Upper lobe of left lung (tissue), 6 donors: ENCODE measurements at regions not wholly inside any gene's neighbourhood (a gene's known extent, or its start where the extent isn't known, plus 50 kb on each side); places are given as distances from the start of the nearest gene placed in this dataset.

Source experiments
- ATAC-seq, 2 donors: fragments of 200-7000 bp; cut with Tn5 transposase; one replicate each; pipeline ENCODE4 v1.9.1; 2022; ENCODE audit warnings: mild to moderate bottlenecking in 2 of 2, moderate library complexity in 2 of 2; ENCODE audit not compliant: low FRiP score in 2 of 2
- DNase-seq, 2 donors: peaks; one replicate each; pipeline ENCODE4 v3.0.0-alpha.2; 2019 to 2020
- H3K27ac ChIP-seq, 4 donors: fragments of 200-600 bp; sonication (generic); one replicate each; pipeline ENCODE4 v1.5.1; 2016 to 2019
- H3K27me3 ChIP-seq, 4 donors: fragments of 200-600 bp; sonication (generic); one replicate each; pipeline ENCODE4 v1.5.1; 2017 to 2019
- H3K36me3 ChIP-seq, 4 donors: fragments of 200-600 bp; sonication (generic); one replicate each; pipeline ENCODE4 v1.5.1; 2016 to 2019
- H3K4me1 ChIP-seq, 4 donors: fragments of 200-600 bp; sonication (generic); one replicate each; pipeline ENCODE4 v1.5.1; 2018 to 2019
- H3K4me3 ChIP-seq, 4 donors: fragments of 200-600 bp; sonication (generic); one replicate each; pipeline ENCODE4 v1.5.1; 2017 to 2019; ENCODE audit warnings: mild to moderate bottlenecking in 2 of 4, moderate library complexity in 1 of 4
- H3K9me3 ChIP-seq, 4 donors: fragments of 200-600 bp; sonication (generic); one replicate each; pipeline ENCODE4 v1.5.1; 2018 to 2019
- EP300 ChIP-seq, 4 donors: sonication (generic); formaldehyde crosslinking; IDR thresholded peaks; one replicate each; pipeline ENCODE4 v1.5.1; 2017; ENCODE audit warnings: antibody characterized with exemption in 4 of 4, control low read depth in 2 of 4
- POLR2A ChIP-seq, 4 donors: fragments of 450-650 bp; IDR thresholded peaks; one replicate each; pipeline ENCODE4 v1.5.1; 2016 to 2017; ENCODE audit warnings: antibody characterized with exemption in 4 of 4, mild to moderate bottlenecking in 2 of 4
- POLR2AphosphoS5 ChIP-seq, 2 donors: sonication (generic); formaldehyde crosslinking; IDR thresholded peaks; one replicate each; pipeline ENCODE4 v1.5.1; 2017; ENCODE audit warnings: antibody characterized with exemption in 2 of 2
- WGBS, 2 donors: methylation state at CpG; one replicate each; pipeline ENCODE4 v1.1.5; 2017 to 2018; 5-methylcytosine and 5-hydroxymethylcytosine counted together
- TF ChIP-seq, protein P1 (sequence below), 6 experiments: fragments of 450-650 bp in 4 of 6; fragments of 200-600 bp in 2 of 6; sonication (generic) in 2 of 6; IDR thresholded peaks; one replicate each; pipeline ENCODE4 v1.5.1; 2016 to 2019; ENCODE audit warnings: antibody characterized with exemption in 6 of 6
- donor health status: DM: no; HTN: no; CAD: no; lungs with moderate emphysema.
- donor health status: DM: no; HTN: yes; CAD: no; lungs with severe emphysema.

DNA sequence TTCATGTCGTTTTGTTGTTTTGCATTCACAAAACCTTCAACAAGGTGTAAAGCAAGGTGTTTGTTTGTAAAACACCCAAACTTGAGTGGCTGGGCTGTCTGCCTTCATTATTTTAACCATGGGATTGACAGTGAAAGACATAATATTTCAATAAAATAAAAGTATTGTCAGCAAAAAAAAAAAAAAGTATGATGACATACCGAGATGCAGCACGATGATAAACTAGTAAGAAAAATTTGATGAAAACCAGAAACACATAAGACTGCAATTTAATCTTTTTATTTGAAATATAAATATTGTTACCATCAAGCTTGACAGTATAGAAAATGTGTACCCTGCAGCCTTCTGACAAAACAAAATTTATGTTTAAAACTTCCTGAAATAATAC lies 419.3 kb upstream of the DYNLRB2 start:
- H3K36me3 ChIP-seq: no peaks in the 10 kb centered on the region
- no peak overlapping the region for H3K27ac ChIP-seq
- WGBS, 2 donors: 59 to 71% methylated on average over 3 of the region's 3 CpGs
- H3K9me3 ChIP-seq: no peaks in the 10 kb centered on the region
- no peaks in the 10 kb centered on the region for H3K27me3 ChIP-seq
- ATAC-seq (no peak), DNase-seq (no peak)
- H3K4me1 ChIP-seq: no peaks in the 10 kb centered on the region
- no peak overlapping the region for H3K4me3 ChIP-seq
- TF ChIP-seq EP300 (IDR thresholded peaks at IDR 0.05) (no peak), POLR2AphosphoS5 (IDR thresholded peaks at IDR 0.05) (no peak), POLR2A (IDR thresholded peaks at IDR 0.05) (no peak)
- TF ChIP-seq, protein P1, sequence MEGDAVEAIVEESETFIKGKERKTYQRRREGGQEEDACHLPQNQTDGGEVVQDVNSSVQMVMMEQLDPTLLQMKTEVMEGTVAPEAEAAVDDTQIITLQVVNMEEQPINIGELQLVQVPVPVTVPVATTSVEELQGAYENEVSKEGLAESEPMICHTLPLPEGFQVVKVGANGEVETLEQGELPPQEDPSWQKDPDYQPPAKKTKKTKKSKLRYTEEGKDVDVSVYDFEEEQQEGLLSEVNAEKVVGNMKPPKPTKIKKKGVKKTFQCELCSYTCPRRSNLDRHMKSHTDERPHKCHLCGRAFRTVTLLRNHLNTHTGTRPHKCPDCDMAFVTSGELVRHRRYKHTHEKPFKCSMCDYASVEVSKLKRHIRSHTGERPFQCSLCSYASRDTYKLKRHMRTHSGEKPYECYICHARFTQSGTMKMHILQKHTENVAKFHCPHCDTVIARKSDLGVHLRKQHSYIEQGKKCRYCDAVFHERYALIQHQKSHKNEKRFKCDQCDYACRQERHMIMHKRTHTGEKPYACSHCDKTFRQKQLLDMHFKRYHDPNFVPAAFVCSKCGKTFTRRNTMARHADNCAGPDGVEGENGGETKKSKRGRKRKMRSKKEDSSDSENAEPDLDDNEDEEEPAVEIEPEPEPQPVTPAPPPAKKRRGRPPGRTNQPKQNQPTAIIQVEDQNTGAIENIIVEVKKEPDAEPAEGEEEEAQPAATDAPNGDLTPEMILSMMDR (IDR thresholded peaks at IDR 0.05): no peak

DNA sequence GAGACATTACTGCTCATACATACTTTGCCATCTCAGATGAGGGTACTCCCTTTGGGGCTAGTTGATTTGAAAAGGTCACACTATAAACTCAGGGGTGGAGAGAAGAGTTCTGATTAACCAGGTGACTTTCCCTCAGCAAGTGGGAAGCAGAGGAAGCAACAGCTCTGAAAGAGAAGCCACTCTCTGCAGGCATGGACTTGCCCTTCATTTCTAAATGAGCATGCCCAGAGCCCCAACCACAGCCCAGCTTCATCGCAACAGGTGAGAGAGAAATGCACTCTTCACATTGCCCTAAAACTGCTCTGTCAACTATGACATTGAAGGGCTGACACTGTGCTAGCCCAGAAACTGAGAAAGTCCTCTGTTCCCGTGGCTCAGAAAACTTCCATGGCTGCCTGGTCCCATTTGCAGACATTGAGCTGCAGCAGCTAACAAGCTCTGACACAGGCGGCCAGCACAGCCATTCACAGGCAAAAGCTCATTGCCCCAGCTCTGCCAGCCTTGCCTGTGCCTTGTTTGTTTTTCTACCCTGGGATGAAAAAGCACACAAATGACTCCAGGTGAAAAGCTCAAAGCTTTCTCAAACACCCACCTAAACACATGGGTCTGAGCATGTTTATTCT lies 419.8 kb upstream of the DYNLRB2 start:
- H3K27me3 ChIP-seq: no peaks in the 10 kb centered on the region
- WGBS, 2 donors: 62 to 65% methylated on average over 3 of the region's 3 CpGs
- TF ChIP-seq EP300 (IDR thresholded peaks at IDR 0.05): no peak
- TF ChIP-seq, protein P1 (IDR thresholded peaks at IDR 0.05): no peak
- TF ChIP-seq POLR2AphosphoS5 (IDR thresholded peaks at IDR 0.05): no peak
- TF ChIP-seq POLR2A (IDR thresholded peaks at IDR 0.05): no peak
- DNase-seq (no peak), ATAC-seq (no peak)
- no peaks in the 10 kb centered on the region for H3K36me3 ChIP-seq
- no peaks in the 10 kb centered on the region for H3K9me3 ChIP-seq
- H3K4me3 ChIP-seq: no peak overlapping the region
- H3K4me1 ChIP-seq: no peaks in the 10 kb centered on the region
- no peak overlapping the region for H3K27ac ChIP-seq

DNA sequence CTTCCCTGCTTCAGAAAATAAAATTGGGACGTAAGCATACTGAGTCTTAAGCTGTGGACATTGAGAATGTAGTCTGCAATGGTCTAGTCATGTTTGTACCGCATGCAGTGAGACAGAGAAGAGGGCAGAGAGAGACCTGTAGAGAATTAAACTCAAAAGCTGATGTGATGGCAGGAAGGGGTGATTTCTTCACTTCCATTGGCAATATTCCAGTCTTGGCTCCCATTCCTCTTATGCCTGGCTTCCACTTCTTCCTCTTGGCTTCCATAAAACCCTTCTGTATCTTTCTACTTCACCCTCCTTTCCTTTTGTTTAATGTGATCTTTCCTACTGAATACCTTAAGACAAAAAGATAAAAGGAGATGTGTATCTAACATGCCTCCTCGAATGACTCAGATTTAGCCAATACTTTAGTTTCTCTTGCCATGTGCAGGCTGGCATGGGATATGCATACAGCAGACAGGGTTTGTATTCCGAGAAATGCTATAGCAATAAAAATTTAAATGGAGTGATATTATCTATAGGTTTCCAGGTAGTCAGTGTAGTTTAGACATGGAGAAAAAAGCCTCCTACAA lies 423.1 kb upstream of the DYNLRB2 start:
- no peak overlapping the region for H3K4me3 ChIP-seq
- H3K9me3 ChIP-seq: no peaks in the 10 kb centered on the region
- DNase-seq: no peak
- H3K27ac ChIP-seq: no peak overlapping the region
- TF ChIP-seq POLR2A (IDR thresholded peaks at IDR 0.05) (no peak), EP300 (IDR thresholded peaks at IDR 0.05) (no peak), POLR2AphosphoS5 (IDR thresholded peaks at IDR 0.05) (no peak)
- TF ChIP-seq, protein P1 (IDR thresholded peaks at IDR 0.05): no peak
- 70 to 90% methylated on average over 4 of the region's 4 CpGs for WGBS, 2 donors
- H3K4me1 ChIP-seq: no peaks in the 10 kb centered on the region
- ATAC-seq: no peak
- no peaks in the 10 kb centered on the region for H3K27me3 ChIP-seq
- H3K36me3 ChIP-seq: no peaks in the 10 kb centered on the region

DNA sequence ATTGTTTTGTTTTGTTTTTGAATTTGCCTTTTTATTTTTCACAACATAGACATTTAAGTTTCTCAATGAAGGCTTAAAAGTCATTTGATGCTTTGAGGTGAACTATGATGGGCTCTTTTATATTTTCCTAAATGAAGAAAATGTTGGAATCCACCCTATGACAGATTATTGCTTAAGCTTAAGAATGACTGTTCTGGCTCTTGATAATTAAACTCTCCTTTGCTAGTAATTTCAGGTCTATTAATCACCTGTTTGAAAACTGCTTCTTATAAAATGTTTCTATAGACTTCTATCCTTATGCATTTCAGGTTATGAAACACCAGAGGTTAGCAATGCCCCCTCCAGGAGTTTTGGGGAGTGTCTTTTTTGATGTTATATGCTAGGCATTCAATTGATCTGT lies 424.1 kb upstream of the DYNLRB2 start:
- H3K36me3 ChIP-seq: no peaks in the 10 kb centered on the region
- no peak overlapping the region for H3K4me3 ChIP-seq
- H3K4me1 ChIP-seq: no peaks in the 10 kb centered on the region
- no peak overlapping the region for H3K27ac ChIP-seq
- DNase-seq: no peak
- no peak for ATAC-seq
- H3K9me3 ChIP-seq: no peaks in the 10 kb centered on the region
- TF ChIP-seq EP300 (IDR thresholded peaks at IDR 0.05) (no peak), POLR2AphosphoS5 (IDR thresholded peaks at IDR 0.05) (no peak), POLR2A (IDR thresholded peaks at IDR 0.05) (no peak)
- TF ChIP-seq, protein P1 (IDR thresholded peaks at IDR 0.05): no peak
- no peaks in the 10 kb centered on the region for H3K27me3 ChIP-seq

DNA sequence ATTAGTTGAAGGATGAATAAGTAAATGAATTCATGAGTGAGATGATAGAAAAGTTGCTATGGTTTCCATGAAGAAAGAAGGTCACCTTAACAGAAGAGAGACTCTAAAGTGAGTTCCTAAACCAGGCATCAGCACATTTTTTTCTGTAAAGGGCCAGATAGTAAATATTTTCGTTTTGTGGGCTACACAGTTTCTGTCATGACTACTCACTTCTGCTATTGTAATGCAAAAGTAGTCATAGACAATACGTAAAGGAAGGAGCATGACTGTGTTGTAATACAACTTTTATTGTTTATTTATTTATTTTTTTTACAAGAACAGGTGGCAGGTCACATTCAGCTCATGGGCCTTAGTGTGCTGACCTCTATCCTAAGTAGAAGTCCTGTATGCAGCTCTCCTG lies 426.1 kb upstream of the DYNLRB2 start:
- DNase-seq (no peak), ATAC-seq (no peak)
- no peaks in the 10 kb centered on the region for H3K36me3 ChIP-seq
- no peaks in the 10 kb centered on the region for H3K4me1 ChIP-seq
- no peaks in the 10 kb centered on the region for H3K9me3 ChIP-seq
- TF ChIP-seq EP300 (IDR thresholded peaks at IDR 0.05) (no peak), POLR2AphosphoS5 (IDR thresholded peaks at IDR 0.05) (no peak), POLR2A (IDR thresholded peaks at IDR 0.05) (no peak)
- TF ChIP-seq, protein P1 (IDR thresholded peaks at IDR 0.05): no peak
- 63 to 66% methylated on average over 2 of the region's 2 CpGs for WGBS, 2 donors
- H3K4me3 ChIP-seq: no peak overlapping the region
- H3K27me3 ChIP-seq: no peaks in the 10 kb centered on the region
- H3K27ac ChIP-seq: no peak overlapping the region
